Natural killer cell treated with Interleukin-12 subunit alpha and Interleukin-12 subunit beta and Interleukin-15 and Interleukin-18, amount 100 ng/mL, for 72 hours (primary cell): ENCODE measurements at regions not wholly inside any gene's neighbourhood (a gene's known extent, or its start where the extent isn't known, plus 50 kb on each side); places are given as distances from the start of the nearest gene placed in this dataset.

Experiments
- ATAC-seq, 2 donors: fragments of 150-1000 bp; cut with Tn5 transposase in 1 of 2; sonication (Bioruptor Pico), chemical (Tn5 transposase) in 1 of 2; 2 replicates each; pipeline ENCODE4 v1.10.0; 2021
- DNase-seq: peaks from one replicate; pipeline ENCODE4 v3.0.0; 2022; ENCODE audit warnings: low spot score
- H3K27ac Mint-ChIP-seq, 2 donors: 1 replicate in 1 of 2; 2 replicates in 1 of 2; pipeline ENCODE4 v1.8.0; 2022; ENCODE audit warnings: mixed read lengths in 2 of 2, mild to moderate bottlenecking in 1 of 2, moderate library complexity in 1 of 2
- H3K27me3 Mint-ChIP-seq, 2 donors: 1 replicate in 1 of 2; 2 replicates in 1 of 2; pipeline ENCODE4 v1.8.0; 2022; ENCODE audit warnings: mixed read lengths in 2 of 2
- H3K36me3 Mint-ChIP-seq: one replicate; pipeline ENCODE4 v1.8.0; 2022; ENCODE audit warnings: mixed read lengths
- H3K4me1 Mint-ChIP-seq, 2 donors: 1 replicate in 1 of 2; 2 replicates in 1 of 2; pipeline ENCODE4 v1.8.0; 2022; ENCODE audit warnings: low read depth in 2 of 2, mixed read lengths in 2 of 2, mild to moderate bottlenecking in 1 of 2
- H3K4me3 Mint-ChIP-seq: one replicate; pipeline ENCODE4 v1.8.0; 2022; ENCODE audit warnings: mixed read lengths
- H3K9me3 Mint-ChIP-seq: 2 replicates; pipeline ENCODE4 v1.8.0; 2022; ENCODE audit warnings: mixed read lengths

DNA sequence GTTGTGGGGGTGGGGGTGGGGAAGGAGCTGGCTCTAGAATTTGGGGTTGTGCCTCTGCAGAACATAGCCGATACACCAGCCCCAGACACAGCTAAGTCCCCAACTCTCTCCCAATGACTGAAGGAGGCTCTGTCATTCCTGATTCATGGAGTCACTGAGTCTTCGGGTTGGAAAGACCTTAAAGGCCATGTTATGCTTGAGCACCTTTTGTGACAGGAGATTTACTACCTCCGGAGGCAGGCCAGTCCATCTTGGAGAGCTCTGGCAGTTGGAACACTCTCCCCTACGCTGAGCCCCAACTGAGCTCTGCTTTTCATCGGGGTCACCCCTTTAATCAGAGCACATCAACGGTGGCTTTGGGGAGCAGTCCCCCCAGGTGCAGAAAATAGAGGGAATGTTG is 284.4 kb upstream of the GJB5 start:
- Mint-ChIP-seq H3K4me1 (no peaks in the 10 kb centered on the region), H3K9me3 (no peaks in the 10 kb centered on the region), H3K36me3 (no peaks in the 10 kb centered on the region), H3K27me3 (peaks cover 19 to 25% of the 10 kb centered on the region in 2 donors), H3K4me3 (no peak overlapping the region), H3K27ac (no peak overlapping the region)
- no peak for ATAC-seq
- DNase-seq = no peak

- H3K4me3 Mint-ChIP-seq = no peak overlapping the region
- no peaks in the 10 kb centered on the region for H3K9me3 Mint-ChIP-seq
- peaks cover 17 to 30% of the 10 kb centered on the region in 2 donors for H3K27me3 Mint-ChIP-seq
- H3K36me3 Mint-ChIP-seq = no peaks in the 10 kb centered on the region
- no peak overlapping the region for H3K27ac Mint-ChIP-seq
- no peak for DNase-seq
- H3K4me1 Mint-ChIP-seq = no peaks in the 10 kb centered on the region
- ATAC-seq = no peak
These were observed 280.3 kb upstream of the GJB5 start for GRCh38 chr1:34474566-34474965.

- no peak overlapping the region for H3K4me3 Mint-ChIP-seq
- H3K36me3 Mint-ChIP-seq = no peaks in the 10 kb centered on the region
- ATAC-seq (no peak), DNase-seq (no peak)
- H3K9me3 Mint-ChIP-seq = no peaks in the 10 kb centered on the region
- peaks cover 19 to 43% of the 10 kb centered on the region in 2 donors for H3K27me3 Mint-ChIP-seq
- H3K27ac Mint-ChIP-seq = no peak overlapping the region
- no peaks in the 10 kb centered on the region for H3K4me1 Mint-ChIP-seq
These were observed 278.5 kb upstream of the GJB5 start for GRCh38 chr1:34476371-34476770.

- H3K4me3 Mint-ChIP-seq = no peak overlapping the region
- no peaks in the 10 kb centered on the region for H3K4me1 Mint-ChIP-seq
- DNase-seq (no peak), ATAC-seq (no peak)
- H3K27me3 Mint-ChIP-seq = peaks cover 19 to 50% of the 10 kb centered on the region in 2 donors
- no peak overlapping the region for H3K27ac Mint-ChIP-seq
- no peaks in the 10 kb centered on the region for H3K36me3 Mint-ChIP-seq
- H3K9me3 Mint-ChIP-seq = no peaks in the 10 kb centered on the region
These were observed 277.2 kb upstream of the GJB5 start for GRCh38 chr1:34477632-34478141.

- Mint-ChIP-seq H3K36me3 (no peaks in the 10 kb centered on the region), H3K9me3 (no peaks in the 10 kb centered on the region), H3K4me3 (no peak overlapping the region), H3K27me3 (peaks cover 20 to 52% of the 10 kb centered on the region in 2 donors), H3K27ac (no peak overlapping the region), H3K4me1 (no peaks in the 10 kb centered on the region)
- ATAC-seq (no peak), DNase-seq (no peak)
These were observed 276.3 kb upstream of the GJB5 start for GRCh38 chr1:34478515-34479076.

GRCh38 chr1:34479731-34480130 is 275.1 kb upstream of the GJB5 start:
- Mint-ChIP-seq H3K27me3 (peaks cover 22 to 55% of the 10 kb centered on the region in 2 donors), H3K9me3 (no peaks in the 10 kb centered on the region), H3K4me3 (no peak overlapping the region), H3K4me1 (no peaks in the 10 kb centered on the region), H3K36me3 (no peaks in the 10 kb centered on the region), H3K27ac (no peak overlapping the region)
- ATAC-seq (no peak), DNase-seq (no peak)

- Mint-ChIP-seq H3K36me3 (peaks cover 10% of the 10 kb centered on the region), H3K4me3 (no peak overlapping the region), H3K4me1 (no peaks in the 10 kb centered on the region), H3K9me3 (peaks cover 10% of the 10 kb centered on the region), H3K27me3 (peaks cover 21 to 50% of the 10 kb centered on the region in 2 donors), H3K27ac (no peak overlapping the region)
- DNase-seq (no peak), ATAC-seq (no peak)
These were observed 266.7 kb upstream of the GJB5 start for GRCh38 chr1:34488080-34488708.

- Mint-ChIP-seq H3K4me1 (no peaks in the 10 kb centered on the region), H3K9me3 (no peaks in the 10 kb centered on the region), H3K4me3 (no peak overlapping the region), H3K27ac (no peak overlapping the region), H3K27me3 (peaks cover 9 to 13% of the 10 kb centered on the region in 2 donors), H3K36me3 (no peaks in the 10 kb centered on the region)
- ATAC-seq = no peak
- DNase-seq = no peak
These were observed 254.4 kb upstream of the GJB5 start for GRCh38 chr1:34500451-34500850.

GRCh38 chr1:34511802-34512201 is 243.0 kb upstream of the GJB5 start:
- DNase-seq (no peak), ATAC-seq (no peak)
- peaks cover 0 to 17% of the 10 kb centered on the region in 2 donors for H3K27me3 Mint-ChIP-seq
- no peaks in the 10 kb centered on the region for H3K4me1 Mint-ChIP-seq
- peaks cover 14% of the 10 kb centered on the region for H3K9me3 Mint-ChIP-seq
- H3K4me3 Mint-ChIP-seq = no peak overlapping the region
- peaks cover under 1% of the 10 kb centered on the region for H3K36me3 Mint-ChIP-seq
- H3K27ac Mint-ChIP-seq = no peak overlapping the region

GRCh38 chr1:34518146-34518699 is 236.6 kb upstream of the GJB5 start:
- DNase-seq = no peak
- no peaks in the 10 kb centered on the region for H3K9me3 Mint-ChIP-seq
- H3K27ac Mint-ChIP-seq = no peak overlapping the region
- no peaks in the 10 kb centered on the region for H3K4me1 Mint-ChIP-seq
- peak; percentile 36 to 43 for ATAC-seq
- no peak overlapping the region for H3K4me3 Mint-ChIP-seq
- peaks cover 0 to 4% of the 10 kb centered on the region in 2 donors for H3K27me3 Mint-ChIP-seq
- no peaks in the 10 kb centered on the region for H3K36me3 Mint-ChIP-seq

DNA sequence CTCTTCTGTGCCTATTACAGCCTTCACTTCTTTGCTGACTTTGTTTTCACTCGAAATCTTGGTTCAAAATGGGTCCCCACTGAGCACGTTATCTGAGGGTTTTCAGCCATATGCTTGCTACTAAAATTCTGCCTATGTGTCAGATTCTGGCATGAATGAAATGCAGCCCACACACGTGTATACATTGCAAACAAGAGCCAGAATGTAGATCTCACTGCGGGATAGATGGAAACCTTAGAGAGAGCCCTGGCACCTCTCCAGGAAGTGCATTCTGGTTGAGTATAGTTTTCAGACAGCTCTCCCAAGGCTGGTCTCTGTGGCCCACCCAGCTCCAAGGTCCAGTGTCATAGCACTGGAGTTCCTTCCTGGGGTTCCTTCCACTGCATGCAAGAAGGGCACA is 234.7 kb upstream of the GJB5 start:
- DNase-seq = no peak
- Mint-ChIP-seq H3K36me3 (no peaks in the 10 kb centered on the region), H3K9me3 (no peaks in the 10 kb centered on the region), H3K27ac (no peak overlapping the region), H3K4me3 (no peak overlapping the region), H3K4me1 (no peaks in the 10 kb centered on the region), H3K27me3 (peaks cover 8 to 12% of the 10 kb centered on the region in 2 donors)
- no peak for ATAC-seq

- H3K27ac Mint-ChIP-seq = no peak overlapping the region
- no peaks in the 10 kb centered on the region for H3K4me1 Mint-ChIP-seq
- no peak for ATAC-seq
- DNase-seq = no peak
- peaks cover 27 to 30% of the 10 kb centered on the region in 2 donors for H3K27me3 Mint-ChIP-seq
- no peak overlapping the region for H3K4me3 Mint-ChIP-seq
- H3K36me3 Mint-ChIP-seq = no peaks in the 10 kb centered on the region
- H3K9me3 Mint-ChIP-seq = no peaks in the 10 kb centered on the region
These were observed 230.1 kb upstream of the GJB5 start for GRCh38 chr1:34524783-34525182.

DNA sequence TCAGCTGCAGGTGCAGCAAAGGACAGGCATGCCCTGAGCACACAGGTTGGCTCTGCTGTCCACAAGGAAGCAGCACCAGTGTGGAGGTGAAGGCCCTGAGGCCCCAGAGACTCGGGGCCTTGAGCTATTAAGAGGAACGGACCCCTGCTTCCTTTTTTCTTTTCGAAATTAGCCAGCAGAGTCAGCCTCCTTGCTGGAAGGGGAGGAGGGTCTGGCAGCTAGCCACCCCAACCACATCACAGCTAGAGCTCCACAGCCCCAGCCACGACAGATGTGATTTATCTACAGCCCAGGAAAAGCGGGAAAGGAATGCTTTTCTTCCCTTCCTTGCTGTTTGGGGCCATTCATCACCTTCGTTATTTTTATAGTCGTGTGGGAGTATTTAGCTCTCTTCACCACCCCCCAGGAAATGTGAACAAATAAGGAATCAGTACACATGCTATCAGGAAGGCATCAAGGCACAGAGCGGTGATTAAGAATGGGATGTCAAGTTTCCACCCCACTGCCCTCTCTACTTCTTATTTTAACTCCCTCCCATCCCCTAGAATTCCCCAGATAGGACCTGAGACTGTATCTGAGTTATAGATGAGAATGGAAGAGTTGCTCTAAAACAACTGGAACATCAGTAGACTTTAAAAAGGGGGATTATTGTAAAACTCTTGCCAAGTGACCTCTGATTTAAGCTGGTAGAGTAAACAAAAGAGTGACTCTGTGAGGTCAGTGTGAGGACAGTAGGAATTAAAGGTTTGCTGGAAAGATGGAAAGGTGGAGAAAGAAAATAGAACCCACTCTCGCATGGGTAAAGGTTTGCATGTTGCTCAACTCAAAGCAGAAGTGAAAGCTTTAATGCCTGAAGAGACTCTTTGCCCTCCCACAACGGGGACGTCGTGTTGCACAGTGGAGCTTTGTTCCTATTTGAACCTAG is 224.7 kb upstream of the GJB5 start:
- no peak for ATAC-seq

GRCh38 chr1:34532113-34532512 is 222.7 kb upstream of the GJB5 start:
- ATAC-seq (no peak), DNase-seq (no peak)
- H3K36me3 Mint-ChIP-seq = no peaks in the 10 kb centered on the region
- no peaks in the 10 kb centered on the region for H3K4me1 Mint-ChIP-seq
- no peak overlapping the region for H3K27ac Mint-ChIP-seq
- H3K9me3 Mint-ChIP-seq = no peaks in the 10 kb centered on the region
- peaks cover 27 to 35% of the 10 kb centered on the region in 2 donors for H3K27me3 Mint-ChIP-seq
- no peak overlapping the region for H3K4me3 Mint-ChIP-seq

More for the DNA sequence above, 224.7 kb upstream of the GJB5 start:
- no peaks in the 10 kb centered on the region for H3K36me3 Mint-ChIP-seq
- no peaks in the 10 kb centered on the region for H3K9me3 Mint-ChIP-seq
- H3K4me3 Mint-ChIP-seq = no peak overlapping the region
- DNase-seq = no peak
- peaks cover 27 to 40% of the 10 kb centered on the region in 2 donors for H3K27me3 Mint-ChIP-seq
- H3K27ac Mint-ChIP-seq = no peak overlapping the region
- H3K4me1 Mint-ChIP-seq = no peaks in the 10 kb centered on the region
